H1 (cell line): ENCODE measurements at regions not wholly inside any gene's neighbourhood (a gene's known extent, or its start where the extent isn't known, plus 50 kb on each side); places are given as distances from the start of the nearest gene placed in this dataset.

Experiments used
- CTCF ChIA-PET: fragments of 300-600 bp; sonication (Branson Sonifier 250); formaldehyde crosslinking; loops from one replicate; lab custom pipeline; 2021; ENCODE audit not compliant: partially characterized antibody; lab: Charles Lee
- POLR2A ChIA-PET: fragments of 300-600 bp; sonication (Branson Sonifier 250); formaldehyde crosslinking; loops from one replicate; lab custom pipeline; 2021; ENCODE audit warnings: inconsistent platforms; ENCODE audit not compliant: partially characterized antibody; lab: Charles Lee
- DNase-seq, 2 experiments: peaks; one replicate each; pipeline versions ENCODE4 v3.0.0 to v3.0.0-alpha.2; 2010 to 2022; ENCODE audit warnings: low spot score in 2 of 2, low read depth in 1 of 2, mixed read lengths in 1 of 2
- FAIRE-seq: peaks from 2 replicates; lab custom pipeline; 2011; peaks lifted over from hg19 to GRCh38; lab: Jason Lieb, UNC
- H2AFZ ChIP-seq: 2 replicates; pipeline ENCODE4 v1.8.1; 2012; ENCODE audit warnings: low read length, inconsistent platforms
- H2AK5ac ChIP-seq: 2 replicates; pipeline ENCODE4 v1.6.1; 2013; ENCODE audit warnings: low read depth, low read length
- H2BK120ac ChIP-seq: replicated peaks from 2 replicates; pipeline ENCODE3; 2013; ENCODE audit warnings: low read depth, low read length, inconsistent platforms
- H2BK12ac ChIP-seq: 2 replicates; pipeline ENCODE4 v1.6.1; 2013; ENCODE audit warnings: low read depth, low read length
- H2BK15ac ChIP-seq: 2 replicates; pipeline ENCODE4 v1.6.1; 2013; ENCODE audit warnings: low read length
- H2BK20ac ChIP-seq: 2 replicates; pipeline ENCODE4 v1.6.1; 2013; ENCODE audit warnings: low read length
- H2BK5ac ChIP-seq: 2 replicates; pipeline ENCODE4 v1.6.1; 2013; ENCODE audit warnings: low read depth, low read length
- H3K14ac ChIP-seq: 2 replicates; pipeline ENCODE4 v1.6.1; 2013; ENCODE audit warnings: inconsistent platforms; ENCODE audit not compliant: insufficient read length
- H3K18ac ChIP-seq: 2 replicates; pipeline ENCODE4 v1.6.1; 2013; ENCODE audit warnings: low read length; ENCODE audit errors: extremely low read depth
- H3K23ac ChIP-seq: 2 replicates; pipeline ENCODE4 v1.6.1; 2013; ENCODE audit warnings: inconsistent platforms; ENCODE audit not compliant: insufficient read length
- H3K23me2 ChIP-seq: 2 replicates; pipeline ENCODE4 v1.6.1; 2013; ENCODE audit warnings: low read depth, low read length
- H3K27ac ChIP-seq: 2 replicates; pipeline ENCODE4 v1.6.1; 2011; ENCODE audit warnings: low read depth, low read length, inconsistent platforms
- H3K27me3 ChIP-seq, 4 experiments: replicated peaks in 1 of 4; 1 replicate in 1 of 4; 2 replicates in 3 of 4; pipeline versions ENCODE4 v1.6.1 to v1.8.1; 2011 to 2013; ENCODE audit warnings: low read length in 3 of 4, mild to moderate bottlenecking in 3 of 4, inconsistent platforms in 2 of 4, mixed read lengths in 2 of 4, moderate library complexity in 1 of 4; ENCODE audit not compliant: control insufficient read depth in 3 of 4, insufficient read depth in 3 of 4; ENCODE audit errors: extremely low read depth in 1 of 4
- H3K36me3 ChIP-seq, 4 experiments: 2 replicates each; pipeline versions ENCODE4 v1.6.1 to v1.8.1; 2011 to 2013; ENCODE audit warnings: mild to moderate bottlenecking in 4 of 4, low read length in 3 of 4, moderate library complexity in 2 of 4, control low read depth in 1 of 4, inconsistent platforms in 1 of 4; ENCODE audit not compliant: insufficient read depth in 4 of 4, control insufficient read depth in 2 of 4
- H3K4ac ChIP-seq: replicated peaks from 2 replicates; pipeline ENCODE3; 2013; ENCODE audit warnings: low read length, low read depth, mixed read lengths, inconsistent platforms; ENCODE audit not compliant: insufficient read length
- H3K4me1 ChIP-seq, 4 experiments: replicated peaks in 1 of 4; 1 replicate in 1 of 4; 2 replicates in 3 of 4; pipeline versions ENCODE4 v1.6.1 to v1.8.1; 2011 to 2013; ENCODE audit warnings: low read length in 3 of 4, inconsistent platforms in 2 of 4, mixed read lengths in 1 of 4; ENCODE audit not compliant: insufficient read depth in 4 of 4, control insufficient read depth in 3 of 4
- H3K4me2 ChIP-seq, 2 experiments: 2 replicates each; pipeline versions ENCODE4 v1.6.1 to v1.8.1; 2011 to 2013; ENCODE audit warnings: low read depth in 2 of 2, low read length in 2 of 2, control low read depth in 1 of 2, inconsistent platforms in 1 of 2, mild to moderate bottlenecking in 1 of 2; ENCODE audit not compliant: insufficient read depth in 1 of 2
- H3K4me3 ChIP-seq, 4 experiments: fragments of 200-600, 300-600 bp in 1 of 4; sonication (generic), shearing (Covaris generic), sonication (Bioruptor Twin) in 1 of 4; 2 replicates each; pipeline versions ENCODE4 v1.5.1 to v1.8.1; 2011 to 2016; ENCODE audit warnings: low read length in 4 of 4, low read depth in 3 of 4, control low read depth in 2 of 4, inconsistent platforms in 2 of 4, mild to moderate bottlenecking in 2 of 4, mixed read lengths in 1 of 4, moderate library complexity in 1 of 4; ENCODE audit not compliant: insufficient read depth in 2 of 4; ENCODE audit errors: extremely low read depth in 1 of 4
- H3K56ac ChIP-seq: replicated peaks from 2 replicates; pipeline ENCODE3; 2013; ENCODE audit warnings: low read depth, mild to moderate bottlenecking, mixed read lengths, low read length, inconsistent platforms; ENCODE audit not compliant: insufficient read length
- H3K79me1 ChIP-seq: 2 replicates; pipeline ENCODE4 v1.6.1; 2013; ENCODE audit warnings: low read depth, low read length, control low read depth
- H3K79me2 ChIP-seq, 2 experiments: 2 replicates each; pipeline versions ENCODE4 v1.6.1 to v1.8.1; 2012 to 2013; ENCODE audit warnings: low read length in 2 of 2, mild to moderate bottlenecking in 2 of 2, inconsistent platforms in 1 of 2; ENCODE audit not compliant: insufficient read depth in 2 of 2, control insufficient read depth in 1 of 2
- H3K9ac ChIP-seq, 4 experiments: replicated peaks in 1 of 4; 1 replicate in 1 of 4; 2 replicates in 3 of 4; pipeline versions ENCODE4 v1.6.1 to v1.8.1; 2011 to 2013; ENCODE audit warnings: low read depth in 3 of 4, low read length in 3 of 4, control low read depth in 2 of 4, mild to moderate bottlenecking in 2 of 4, moderate library complexity in 2 of 4, inconsistent platforms in 1 of 4; ENCODE audit errors: extremely low read depth in 1 of 4
- H3K9me3 ChIP-seq, 2 experiments: 2 replicates each; pipeline versions ENCODE4 v1.6.1 to v1.8.1; 2012 to 2013; ENCODE audit warnings: mild to moderate bottlenecking in 2 of 2, moderate library complexity in 2 of 2, control low read depth in 1 of 2, inconsistent platforms in 1 of 2, low read depth in 1 of 2, low read length in 1 of 2, mixed read lengths in 1 of 2; ENCODE audit not compliant: insufficient read depth in 2 of 2
- H4K20me1 ChIP-seq, 2 experiments: replicated peaks in 1 of 2; 2 replicates each; pipeline versions ENCODE3 to v1.8.1; 2011 to 2013; ENCODE audit warnings: inconsistent platforms in 2 of 2, low read length in 2 of 2, mild to moderate bottlenecking in 1 of 2; ENCODE audit not compliant: insufficient read depth in 2 of 2, control insufficient read depth in 1 of 2
- H4K5ac ChIP-seq: 2 replicates; pipeline ENCODE4 v1.6.1; 2013; ENCODE audit warnings: low read length, low read depth, mixed read lengths, inconsistent platforms; ENCODE audit not compliant: insufficient read length
- H4K8ac ChIP-seq: 2 replicates; pipeline ENCODE4 v1.8.0; 2013; ENCODE audit warnings: mild to moderate bottlenecking, moderate library complexity, low read length, inconsistent platforms; ENCODE audit not compliant: insufficient read depth; ENCODE audit errors: extremely low read depth
- H4K91ac ChIP-seq: replicated peaks from 2 replicates; pipeline ENCODE3; 2013; ENCODE audit warnings: low read length, mixed read lengths, inconsistent platforms; ENCODE audit not compliant: insufficient read length
- CBX8 ChIP-seq: fragments of 300-800, 300-1000 bp; sonication (generic); IDR thresholded peaks from 2 replicates; pipeline ENCODE4 v1.7.1; 2016; ENCODE audit warnings: low read depth, low read length, borderline replicate concordance
- CEBPB ChIP-seq: IDR thresholded peaks from 2 replicates; pipeline ENCODE4 v1.6.1; 2012; ENCODE audit warnings: low read depth, low read length
- FOSL1 ChIP-seq: IDR thresholded peaks from 2 replicates; pipeline ENCODE4 v1.6.1; 2011; ENCODE audit warnings: mild to moderate bottlenecking, low read depth, low read length, moderate library complexity; ENCODE audit not compliant: insufficient read depth
- GTF2F1 ChIP-seq: IDR thresholded peaks from 2 replicates; pipeline ENCODE4 v1.6.1; 2012; ENCODE audit warnings: low read depth, low read length, improper control_type of control experiment, borderline replicate concordance
- HDAC2 ChIP-seq, 2 experiments: fragments of 300-600 bp in 1 of 2; sonication (generic) in 1 of 2; IDR thresholded peaks; 2 replicates each; pipeline ENCODE4 v1.6.1; 2011 to 2012; ENCODE audit warnings: low read depth in 2 of 2, low read length in 2 of 2, mild to moderate bottlenecking in 2 of 2, moderate library complexity in 2 of 2, borderline replicate concordance in 1 of 2, inconsistent platforms in 1 of 2
- HDAC6 ChIP-seq: IDR thresholded peaks from one replicate; pipeline ENCODE4 v1.7.1; 2012; ENCODE audit warnings: low read depth, mild to moderate bottlenecking, inconsistent platforms, low read length, moderate library complexity
- NANOG ChIP-seq: IDR thresholded peaks from 2 replicates; pipeline ENCODE4 v1.6.1; 2011; ENCODE audit warnings: low read length, low read depth, mild to moderate bottlenecking, inconsistent platforms; ENCODE audit not compliant: insufficient read depth, poor library complexity, severe bottlenecking
- RFX5 ChIP-seq: IDR thresholded peaks from 2 replicates; pipeline ENCODE4 v1.6.1; 2011; ENCODE audit warnings: low read depth, low read length, improper control_type of control experiment, borderline replicate concordance
- SIN3A ChIP-seq, 2 experiments: IDR thresholded peaks in 1 of 2; conservative IDR thresholded peaks in 1 of 2; 2 replicates each; pipeline ENCODE4 v1.6.1; 2011 to 2012; ENCODE audit warnings: low read length in 2 of 2, improper control_type of control experiment in 1 of 2, low read depth in 1 of 2, mild to moderate bottlenecking in 1 of 2
- SIRT6 ChIP-seq: IDR thresholded peaks from one replicate; pipeline ENCODE4 v1.7.1; 2012; ENCODE audit warnings: low read length, inconsistent platforms
- SIX5 ChIP-seq: IDR thresholded peaks from 2 replicates; pipeline ENCODE4 v1.6.1; 2011; ENCODE audit warnings: mild to moderate bottlenecking, low read depth, low read length
- SUZ12 ChIP-seq: fragments of 200-600 bp; sonication (generic); IDR thresholded peaks from 2 replicates; pipeline ENCODE4 v1.6.1; 2012; ENCODE audit warnings: mild to moderate bottlenecking, inconsistent platforms, low read length, moderate library complexity, mixed read lengths
- WGBS, 2 experiments: shearing (Covaris generic) in 1 of 2; methylation state at CpG; one replicate each; pipeline versions ENCODE4 v1.1.6 to v1.1.7; 2013 to 2015; ENCODE audit warnings: low lambda C conversion rate in 2 of 2, mixed read lengths in 2 of 2, inconsistent platforms in 1 of 2, low coverage in 1 of 2, missing lambda C conversion rate in 1 of 2; ENCODE audit not compliant: insufficient replicate concordance in 2 of 2, insufficient coverage in 1 of 2, insufficient read length in 1 of 2; ENCODE audit errors: extremely low coverage in 1 of 2, missing lambda C conversion rate in 1 of 2; 5-methylcytosine and 5-hydroxymethylcytosine counted together
- TF ChIP-seq, protein P1 (sequence below): IDR thresholded peaks from 2 replicates; pipeline ENCODE4 v1.6.1; 2012; ENCODE audit warnings: inconsistent platforms

- Histone ChIP-seq H3K23ac (no peak overlapping the region), H3K79me1 (no peaks in the 10 kb centered on the region), H4K20me1 (no peaks in the 10 kb centered on the region), H2BK15ac (no peak overlapping the region), H3K36me3 (no peaks in the 10 kb centered on the region), H4K91ac (no peak overlapping the region), H3K79me2 (no peaks in the 10 kb centered on the region), H3K27me3 (no peaks in the 10 kb centered on the region), H3K23me2 (no peaks in the 10 kb centered on the region), H3K4me3 (no peak overlapping the region), H3K56ac (no peak overlapping the region), H3K14ac (no peak overlapping the region), H2AFZ (no peak overlapping the region), H3K4ac (no peak overlapping the region), H2BK120ac (no peak overlapping the region), H3K9me3 (no peaks in the 10 kb centered on the region), H2BK12ac (no peak overlapping the region), H2BK20ac (no peak overlapping the region), H3K4me2 (no peak overlapping the region), H2AK5ac (no peak overlapping the region), H3K9ac (no peak overlapping the region), H3K27ac (no peak overlapping the region), H4K8ac (no peak overlapping the region), H3K18ac (no peak overlapping the region), H2BK5ac (no peak overlapping the region), H4K5ac (no peak overlapping the region), H3K4me1 (no peaks in the 10 kb centered on the region)
- ChIA-PET POLR2A (no interaction called here), CTCF (no interaction called here)
- WGBS, 2 experiments, result 96% methylated on average over 3 of the region's 3 CpGs; no CpG with 5 or more reads in 1 of the 2 experiments
- no peak for FAIRE-seq
- no peak for DNase-seq
- TF ChIP-seq, protein P1, sequence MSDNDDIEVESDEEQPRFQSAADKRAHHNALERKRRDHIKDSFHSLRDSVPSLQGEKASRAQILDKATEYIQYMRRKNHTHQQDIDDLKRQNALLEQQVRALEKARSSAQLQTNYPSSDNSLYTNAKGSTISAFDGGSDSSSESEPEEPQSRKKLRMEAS, result no peak
- TF ChIP-seq GTF2F1 (no peak), HDAC6 (no peak), CEBPB (no peak), RFX5 (no peak), CBX8 (no peak), NANOG (no peak), FOSL1 (no peak), SIN3A (conservative IDR thresholded peaks at IDR 0.05 in 1 of 2, IDR thresholded peaks at IDR 0.05 in 1 of 2; ENCODE audit: low read depth in 1 of 2, low read length in 2 of 2) (no peak), SUZ12 (no peak), HDAC2 (IDR thresholded peaks at IDR 0.05; ENCODE audit: borderline replicate concordance in 1 of 2, low read depth in 2 of 2, low read length in 2 of 2) (no peak), SIX5 (no peak), SIRT6 (no peak)
Observed at GRCh38 chr5:117732264-117732663, 1157.6 kb upstream of the SEMA6A start.
